Gastrocnemius medialis (tissue), 4 donors: ENCODE measurements at regions not wholly inside any gene's neighbourhood (a gene's known extent, or its start where the extent isn't known, plus 50 kb on each side); places are given as distances from the start of the nearest gene placed in this dataset.
"Not testable (repeated sequence)": the region's sequence is repeated elsewhere in the genome, so short reads cannot be mapped to it uniquely, and the experiment has no call there.

Source experiments
- ATAC-seq, 2 donors: fragments of 150-250 bp; one replicate each; pipeline ENCODE4 v1.9.1; 2016
- DNase-seq, 2 donors: peaks; one replicate each; pipeline ENCODE4 v3.0.0-alpha.2; 2019
- H3K27ac ChIP-seq, 4 donors: fragments of 200-600 bp; sonication (generic); 1 replicate in 1 of 4; 2 replicates in 3 of 4; pipeline ENCODE4 v1.5.1; 2016 to 2018; ENCODE audit warnings: mild to moderate bottlenecking in 2 of 4, moderate library complexity in 1 of 4
- H3K27me3 ChIP-seq, 3 donors: fragments of 200-600 bp; sonication (generic) in 2 of 3; 1 replicate in 1 of 3; 2 replicates in 2 of 3; pipeline versions ENCODE4 v1.5.1 to v1.6.0; 2016 to 2019; ENCODE audit warnings: mild to moderate bottlenecking in 1 of 3, moderate library complexity in 1 of 3
- H3K36me3 ChIP-seq, 2 donors: fragments of 200-600 bp; sonication (generic) in 1 of 2; one replicate each; pipeline ENCODE4 v1.5.1; 2017 to 2018
- H3K4me1 ChIP-seq, 2 donors: fragments of 200-600 bp; sonication (generic) in 1 of 2; one replicate each; pipeline ENCODE4 v1.5.1; 2016 to 2017; ENCODE audit warnings: mild to moderate bottlenecking in 2 of 2
- H3K4me3 ChIP-seq, 4 donors: fragments of 200-600 bp; sonication (generic) in 3 of 4; 1 replicate in 1 of 4; 2 replicates in 3 of 4; pipeline ENCODE4 v1.5.1; 2016 to 2019; ENCODE audit warnings: mild to moderate bottlenecking in 2 of 4
- H3K9me3 ChIP-seq, 3 donors: fragments of 200-600 bp; sonication (generic) in 2 of 3; 1 replicate in 1 of 3; 2 replicates in 2 of 3; pipeline ENCODE4 v1.5.1; 2016 to 2019
- POLR2A ChIP-seq, 2 donors: fragments of 450-650 bp; IDR thresholded peaks; one replicate each; pipeline ENCODE4 v1.6.1; 2017; ENCODE audit warnings: antibody characterized with exemption in 2 of 2, mild to moderate bottlenecking in 2 of 2, moderate library complexity in 2 of 2
- in situ Hi-C, 4 donors: fragments of 200-750 bp; cut with MboI; loops; one replicate each; pipeline versions ENCODE4 v1.15.0 to v1.8.0; 2017; ENCODE audit warnings: low sequenced_read_pairs in 4 of 4
- intact Hi-C: fragments of 100-400 bp; cut with DNase I; formaldehyde crosslinking; loops from one replicate; pipeline ENCODE4 v1.15.1; 2023; ENCODE audit warnings: low total_unique reads
- TF ChIP-seq, protein P1 (sequence below), 5 experiments: fragments of 450-650 bp in 3 of 5; fragments of 200-600 bp in 2 of 5; sonication (generic) in 2 of 5; IDR thresholded peaks in 4 of 5; conservative IDR thresholded peaks in 1 of 5; 1 replicate in 4 of 5; 2 replicates in 1 of 5; pipeline ENCODE4 v1.5.1; 2016 to 2019; ENCODE audit warnings: antibody characterized with exemption in 5 of 5, mild to moderate bottlenecking in 3 of 5, moderate library complexity in 3 of 5

GRCh38 chr12:89872922-89873630, 164.4 kb upstream of the ATP2B1 start:
- no peaks in the 10 kb centered on the region for H3K36me3 ChIP-seq
- intact Hi-C loops (no loop called here), in situ Hi-C loops (no loop called here)
- no peak for TF ChIP-seq POLR2A (IDR thresholded peaks at IDR 0.05)
- H3K9me3 ChIP-seq, result no peaks in the 10 kb centered on the region
- H3K4me1 ChIP-seq, result no peaks in the 10 kb centered on the region
- no peak overlapping the region for H3K27ac ChIP-seq
- H3K4me3 ChIP-seq, result no peak overlapping the region
- ATAC-seq (no peak), DNase-seq (no peak)
- H3K27me3 ChIP-seq, result no peaks in the 10 kb centered on the region

GRCh38 chr12:89870413-89871184, 162.0 kb upstream of the ATP2B1 start:
- H3K4me3 ChIP-seq, result no peak overlapping the region
- no peak for ATAC-seq
- H3K27me3 ChIP-seq, result no peaks in the 10 kb centered on the region
- no peaks in the 10 kb centered on the region for H3K9me3 ChIP-seq
- in situ Hi-C loops (no loop called here), intact Hi-C loops (no loop called here)
- no peaks in the 10 kb centered on the region for H3K4me1 ChIP-seq
- no peak for DNase-seq
- H3K36me3 ChIP-seq, result no peaks in the 10 kb centered on the region
- TF ChIP-seq POLR2A (IDR thresholded peaks at IDR 0.05), result no peak
- TF ChIP-seq, protein P1, sequence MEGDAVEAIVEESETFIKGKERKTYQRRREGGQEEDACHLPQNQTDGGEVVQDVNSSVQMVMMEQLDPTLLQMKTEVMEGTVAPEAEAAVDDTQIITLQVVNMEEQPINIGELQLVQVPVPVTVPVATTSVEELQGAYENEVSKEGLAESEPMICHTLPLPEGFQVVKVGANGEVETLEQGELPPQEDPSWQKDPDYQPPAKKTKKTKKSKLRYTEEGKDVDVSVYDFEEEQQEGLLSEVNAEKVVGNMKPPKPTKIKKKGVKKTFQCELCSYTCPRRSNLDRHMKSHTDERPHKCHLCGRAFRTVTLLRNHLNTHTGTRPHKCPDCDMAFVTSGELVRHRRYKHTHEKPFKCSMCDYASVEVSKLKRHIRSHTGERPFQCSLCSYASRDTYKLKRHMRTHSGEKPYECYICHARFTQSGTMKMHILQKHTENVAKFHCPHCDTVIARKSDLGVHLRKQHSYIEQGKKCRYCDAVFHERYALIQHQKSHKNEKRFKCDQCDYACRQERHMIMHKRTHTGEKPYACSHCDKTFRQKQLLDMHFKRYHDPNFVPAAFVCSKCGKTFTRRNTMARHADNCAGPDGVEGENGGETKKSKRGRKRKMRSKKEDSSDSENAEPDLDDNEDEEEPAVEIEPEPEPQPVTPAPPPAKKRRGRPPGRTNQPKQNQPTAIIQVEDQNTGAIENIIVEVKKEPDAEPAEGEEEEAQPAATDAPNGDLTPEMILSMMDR (IDR thresholded peaks at IDR 0.05 in 4 of 5, conservative IDR thresholded peaks at IDR 0.05 in 1 of 5), result no peak
- H3K27ac ChIP-seq, result no peak overlapping the region

- H3K4me1 ChIP-seq, intact Hi-C loops, H3K27me3 ChIP-seq, H3K9me3 ChIP-seq, DNase-seq, ATAC-seq, H3K27ac ChIP-seq, H3K4me3 ChIP-seq, H3K36me3 ChIP-seq, in situ Hi-C loops: not testable (repeated sequence)
Measured at GRCh38 chr12:89867611-89868010, 159.0 kb upstream of the ATP2B1 start.

DNA sequence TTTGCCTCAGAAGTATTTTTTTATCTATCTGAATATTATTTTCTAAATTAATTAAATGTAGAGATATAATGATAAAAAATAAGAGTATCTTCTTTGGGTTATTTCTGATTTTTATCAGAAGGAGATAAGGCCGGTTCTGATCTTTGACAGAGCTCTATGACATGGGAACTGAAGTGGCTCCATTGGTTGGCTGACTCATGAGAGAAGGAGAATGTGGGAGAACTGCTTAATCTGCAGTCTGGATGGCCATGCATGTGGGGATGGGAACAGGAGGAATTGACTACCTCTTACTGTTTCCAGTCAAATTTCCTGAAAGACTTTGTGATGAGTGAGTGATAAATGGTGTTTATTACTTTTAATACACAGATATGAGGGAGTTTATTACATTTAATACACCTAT, 155.8 kb upstream of the ATP2B1 start:
- DNase-seq, result no peak
- Histone ChIP-seq H3K27ac (no peak overlapping the region), H3K9me3 (no peaks in the 10 kb centered on the region), H3K36me3 (no peaks in the 10 kb centered on the region), H3K4me3 (no peak overlapping the region), H3K27me3 (no peaks in the 10 kb centered on the region), H3K4me1 (peaks cover 0 to 10% of the 10 kb centered on the region in 2 donors)
- intact Hi-C loops, result no loop called here
- no peak for ATAC-seq
- in situ Hi-C loops, result no loop called here
- TF ChIP-seq, protein P1 (IDR thresholded peaks at IDR 0.05 in 4 of 5, conservative IDR thresholded peaks at IDR 0.05 in 1 of 5), result no peak
- TF ChIP-seq POLR2A (IDR thresholded peaks at IDR 0.05), result no peak

- DNase-seq, result no peak
- Histone ChIP-seq H3K4me3 (no peak overlapping the region), H3K27me3 (no peaks in the 10 kb centered on the region), H3K4me1 (peaks cover 0 to 10% of the 10 kb centered on the region in 2 donors), H3K9me3 (no peaks in the 10 kb centered on the region), H3K36me3 (no peaks in the 10 kb centered on the region), H3K27ac (peak overlapping the region in 1 of 4 donors; percentile 46)
- no peak for ATAC-seq
- in situ Hi-C loops, result no loop called here
- intact Hi-C loops, result no loop called here
- TF ChIP-seq POLR2A (IDR thresholded peaks at IDR 0.05), result no peak
- TF ChIP-seq, protein P1 (IDR thresholded peaks at IDR 0.05 in 4 of 5, conservative IDR thresholded peaks at IDR 0.05 in 1 of 5), result no peak
Measured at GRCh38 chr12:89863968-89864367, 155.3 kb upstream of the ATP2B1 start.
